Hematopoietic multipotent progenitor cell treated with erythropoietin and hydrocortisone succinate and interleukin-3 and kit ligand, for 17 days (in vitro differentiated cells): ENCODE measurements at regions not wholly inside any gene's neighbourhood (a gene's known extent, or its start where the extent isn't known, plus 50 kb on each side); places are given as distances from the start of the nearest gene placed in this dataset.
"Not testable (repeated sequence)": the region's sequence is repeated elsewhere in the genome, so short reads cannot be mapped to it uniquely, and the experiment has no call there.

Experiments used
- DNase-seq: peaks from one replicate; pipeline ENCODE4 v3.0.0-alpha.2; 2015; ENCODE audit warnings: low spot score

GRCh38 chr6:26260725-26261490 lies 104.1 kb upstream of the BTN3A2 start:
- DNase-seq, result no peak

GRCh38 chr6:26264547-26264946 lies 100.5 kb upstream of the BTN3A2 start:
- DNase-seq, result no peak

DNA sequence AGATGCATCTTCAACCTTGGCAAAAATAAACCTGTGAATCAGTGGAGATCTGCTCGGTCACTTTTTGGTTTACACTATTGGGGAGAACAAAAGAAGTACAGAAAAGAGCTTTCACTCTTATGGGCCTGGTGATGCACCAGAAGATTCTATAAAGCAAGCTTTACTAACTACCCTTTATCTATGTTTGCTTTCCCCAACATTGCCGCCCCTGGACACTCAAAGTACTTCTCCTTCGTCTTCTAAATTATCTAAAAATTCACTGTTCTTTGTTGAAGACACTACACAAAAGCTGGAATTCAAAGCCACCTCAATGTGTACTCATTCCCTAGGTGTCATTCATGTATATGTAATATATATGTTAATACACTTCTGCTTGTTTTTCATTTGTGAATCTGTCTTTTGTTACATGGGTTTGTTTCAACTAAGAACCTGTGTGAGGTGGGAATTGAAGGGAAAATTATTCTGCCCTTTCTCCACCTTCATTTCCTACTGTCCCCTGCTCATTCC lies 97.9 kb upstream of the BTN3A2 start:
- no peak for DNase-seq

DNA sequence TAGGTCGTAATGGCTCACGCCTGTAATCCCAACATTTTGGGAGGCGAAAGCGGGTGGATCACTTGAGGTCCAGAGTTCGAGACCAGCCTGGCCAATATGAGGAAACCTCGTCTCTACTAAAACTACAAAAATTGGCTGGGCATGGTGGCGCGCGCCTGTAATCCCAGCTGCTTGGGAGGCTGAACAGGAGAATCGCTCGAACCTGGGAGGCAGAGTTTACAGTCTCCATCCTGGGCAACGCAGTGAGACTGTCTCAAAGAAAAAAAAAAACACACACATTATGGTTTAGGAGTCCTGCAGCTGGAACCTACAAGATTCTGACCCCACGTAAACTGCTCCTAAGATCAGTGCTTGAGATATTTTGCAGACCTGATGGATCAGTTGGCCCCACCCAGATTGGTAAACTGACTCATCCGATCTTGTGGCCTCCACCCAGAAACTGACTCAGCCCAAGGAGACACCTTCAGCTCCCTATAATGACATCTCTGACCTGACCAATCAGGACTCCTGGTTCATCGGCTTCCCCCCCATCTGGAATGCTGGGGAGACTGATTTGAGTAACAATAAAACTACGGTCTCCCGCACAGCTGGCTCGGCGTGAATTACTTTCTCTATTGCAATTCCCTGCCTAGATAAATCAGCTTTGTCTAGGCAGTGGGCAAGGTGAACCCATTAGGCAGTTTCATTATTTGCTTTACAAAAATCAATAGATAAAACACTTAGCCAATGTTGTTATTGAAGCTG lies 96.2 kb upstream of the BTN3A2 start:
- DNase-seq, result peak; percentile 81

DNA sequence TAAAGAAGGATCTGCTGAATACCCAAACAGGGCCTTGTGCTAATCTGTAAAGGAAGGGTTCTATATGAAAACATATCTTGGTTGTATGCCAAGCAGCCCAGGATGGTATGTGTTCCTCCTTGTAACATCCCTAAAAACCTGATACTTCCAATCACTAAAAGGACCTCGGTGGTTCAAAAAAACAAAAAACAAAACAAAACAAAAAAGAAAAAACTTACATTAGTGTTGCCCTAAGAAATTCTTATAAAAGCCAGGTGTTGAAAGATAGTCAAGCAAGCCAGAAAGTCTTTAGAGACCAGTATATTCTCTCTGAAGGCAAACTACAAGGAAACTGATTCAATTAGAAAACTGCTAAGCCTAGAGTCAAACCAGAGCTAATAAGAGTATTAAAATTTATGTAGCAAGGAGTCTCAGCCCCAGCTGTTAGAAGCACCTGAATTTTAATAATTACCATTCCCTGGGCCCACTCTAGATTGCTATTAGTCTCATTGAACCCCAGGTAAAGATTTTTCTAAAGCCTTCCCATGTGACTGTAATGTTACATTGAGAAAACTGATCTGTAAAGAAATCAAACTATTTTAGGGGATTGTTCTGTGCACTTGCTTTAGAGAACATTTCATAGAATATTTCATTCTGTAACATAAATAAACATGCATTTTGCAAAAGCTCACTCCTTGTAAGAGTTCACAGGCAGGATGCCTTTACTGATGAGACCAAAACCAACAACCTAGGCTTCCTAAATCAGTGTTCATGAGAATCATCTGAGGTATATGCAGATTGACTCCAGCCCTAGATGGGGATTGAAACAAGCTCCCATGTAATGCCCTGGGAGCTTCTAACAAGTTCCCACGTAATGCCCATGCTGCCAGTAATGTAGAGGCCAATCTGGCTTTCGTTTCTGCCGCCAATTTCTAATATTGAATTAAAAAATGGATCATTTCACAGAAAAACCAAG lies 95.2 kb upstream of the BTN3A2 start:
- peak; percentile 40 for DNase-seq

- DNase-seq, result peak; percentile 52
Measured at GRCh38 chr6:26270486-26270861, 94.5 kb upstream of the BTN3A2 start.

DNA sequence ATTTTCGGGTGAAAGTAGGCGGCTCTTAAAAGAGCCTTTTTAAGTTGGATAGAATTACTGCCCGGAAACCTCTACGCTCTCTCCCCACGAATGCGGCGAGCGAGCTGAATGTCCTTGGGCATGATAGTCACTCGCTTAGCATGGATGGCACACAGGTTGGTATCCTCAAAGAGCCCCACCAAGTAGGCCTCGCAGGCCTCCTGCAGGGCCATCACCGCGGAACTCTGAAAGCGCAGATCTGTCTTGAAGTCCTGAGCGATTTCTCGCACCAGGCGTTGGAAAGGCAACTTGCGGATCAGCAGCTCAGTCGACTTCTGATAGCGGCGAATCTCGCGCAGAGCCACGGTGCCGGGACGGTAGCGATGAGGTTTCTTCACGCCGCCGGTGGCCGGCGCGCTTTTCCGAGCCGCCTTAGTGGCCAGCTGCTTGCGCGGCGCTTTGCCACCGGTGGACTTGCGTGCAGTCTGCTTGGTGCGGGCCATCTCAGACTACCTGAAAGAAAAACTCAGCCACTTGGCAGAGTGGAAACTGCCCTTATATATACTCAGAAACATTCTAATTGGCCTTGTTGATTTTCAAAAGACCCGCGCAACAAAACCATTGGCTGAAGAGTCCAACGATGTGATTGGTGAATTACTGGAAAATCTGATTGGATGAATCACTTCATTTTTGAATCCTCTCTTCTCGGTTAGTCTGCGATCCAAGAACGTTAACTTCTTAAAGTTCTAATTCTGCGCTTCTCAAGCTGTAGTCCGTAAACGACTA lies 93.9 kb upstream of the BTN3A2 start:
- peak; percentile 95 for DNase-seq

DNA sequence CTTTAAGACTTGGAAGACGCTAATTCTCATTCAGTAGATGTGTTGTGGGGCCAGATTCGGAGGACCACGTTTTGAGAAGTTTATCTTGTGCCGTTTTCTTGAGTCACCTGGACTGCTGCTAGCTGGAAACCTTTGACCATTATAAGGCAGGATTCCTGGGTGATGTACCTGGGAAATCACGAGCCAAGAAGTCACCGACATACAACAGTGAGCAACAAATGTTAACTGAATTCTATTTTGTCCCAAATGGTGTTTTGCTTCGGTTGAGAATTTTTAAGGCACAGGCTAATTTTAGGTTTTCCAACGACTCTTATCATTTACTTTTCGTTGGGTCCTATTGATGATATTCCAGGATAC lies 93.4 kb upstream of the BTN3A2 start:
- no peak for DNase-seq

- no peak for DNase-seq
Measured at GRCh38 chr6:26272171-26272637, 92.8 kb upstream of the BTN3A2 start.

- peak; percentile 69 for DNase-seq
Measured at GRCh38 chr6:26273673-26274588, 91.1 kb upstream of the BTN3A2 start.

- no peak for DNase-seq
Measured at GRCh38 chr6:26275663-26276062, 89.3 kb upstream of the BTN3A2 start.

GRCh38 chr6:26276841-26277648 lies 88.0 kb upstream of the BTN3A2 start:
- DNase-seq, result no peak

DNA sequence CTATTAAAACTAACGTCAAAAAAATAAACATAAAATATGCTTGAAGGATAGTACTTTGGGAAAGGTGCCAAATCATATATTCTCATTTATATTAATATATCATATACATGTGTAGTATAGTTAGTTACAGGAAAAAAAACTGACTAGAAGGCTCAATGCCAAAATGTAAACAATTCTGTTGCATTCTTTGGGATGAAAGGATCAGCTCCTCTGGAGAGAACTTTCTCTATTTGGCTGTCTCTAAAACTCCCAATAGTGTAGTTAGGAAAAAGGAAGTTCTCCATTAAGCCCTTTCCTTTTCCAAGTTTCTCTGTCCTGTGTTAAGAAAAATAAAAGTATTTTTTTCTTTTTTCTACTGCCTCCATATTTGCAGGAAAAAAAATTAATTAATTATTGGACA lies 86.5 kb upstream of the BTN3A2 start:
- DNase-seq, result no peak

GRCh38 chr6:26279371-26279770 lies 85.6 kb upstream of the BTN3A2 start:
- DNase-seq, result not testable (repeated sequence)

- peak; percentile 58 for DNase-seq
Measured at GRCh38 chr6:26280407-26280806, 84.6 kb upstream of the BTN3A2 start.

DNA sequence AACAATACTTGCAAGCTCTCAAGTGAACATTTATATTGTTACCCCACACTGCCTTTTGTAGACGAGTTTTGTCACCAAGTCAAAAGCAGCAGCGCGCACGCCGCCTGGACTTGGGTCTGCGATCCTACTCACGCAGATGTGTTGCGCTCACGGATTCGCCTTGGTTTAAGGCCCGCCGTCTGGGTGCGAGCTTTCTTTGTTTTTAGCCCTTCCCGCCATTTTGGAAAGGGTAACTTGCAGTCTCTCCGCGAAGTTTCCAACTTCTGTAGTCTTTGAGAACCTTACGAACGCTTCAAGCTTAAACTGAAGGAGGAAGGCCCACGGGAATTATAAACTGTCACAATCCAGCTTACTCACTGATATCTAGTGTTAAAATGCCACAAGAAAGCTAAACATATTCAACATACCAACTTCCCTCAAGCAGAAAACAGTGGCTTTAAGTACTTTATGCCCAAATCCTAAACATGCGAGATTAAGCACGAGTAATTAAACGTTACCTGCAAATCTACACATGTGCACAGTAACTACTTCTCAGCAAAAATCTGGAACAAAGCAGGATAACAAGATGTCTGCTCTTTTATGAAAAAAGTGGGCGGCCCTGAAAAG lies 80.4 kb upstream of the BTN3A2 start:
- DNase-seq, result peak; percentile 63

- DNase-seq, result peak; percentile 98
Measured at GRCh38 chr6:26285143-26286134, 79.6 kb upstream of the BTN3A2 start.
